ENCODE measurements at regions not wholly inside any gene's neighbourhood (a gene's known extent, or its start where the extent isn't known, plus 50 kb on each side); places are given as distances from the start of the nearest gene placed in this dataset.
"Not testable (repeated sequence)": the region's sequence is repeated elsewhere in the genome, so short reads cannot be mapped to it uniquely, and the experiment has no call there.

DNA sequence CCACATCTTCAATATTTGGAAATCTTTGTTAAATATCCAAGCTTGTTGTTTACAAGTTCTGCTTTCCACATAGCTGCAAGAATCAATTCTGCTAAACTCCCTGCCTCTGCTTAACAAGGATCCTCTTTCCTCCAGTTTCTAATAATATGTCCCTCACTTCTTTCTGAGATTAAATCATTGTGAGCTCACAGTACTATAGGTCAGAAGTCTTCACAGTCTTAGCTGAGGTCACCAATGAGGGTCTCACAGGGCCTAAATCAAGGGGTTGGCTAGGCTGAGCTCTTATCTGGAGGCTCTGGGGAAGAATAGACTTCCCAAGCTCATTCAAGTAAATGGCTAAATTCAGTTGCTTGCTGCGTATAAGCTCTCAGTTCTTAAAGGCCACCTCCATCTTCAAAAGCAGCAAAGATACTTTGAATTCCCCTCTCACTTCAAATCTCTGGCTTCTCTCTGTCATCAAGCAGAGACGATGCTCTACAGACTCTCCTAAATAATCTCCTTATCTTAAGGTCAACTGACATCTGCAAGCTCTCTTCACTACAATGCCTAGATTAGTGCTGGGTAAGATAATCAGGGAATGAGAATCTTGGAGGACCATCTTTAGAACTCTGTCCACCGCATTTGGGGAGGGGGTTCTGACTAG lies 175.3 kb downstream of the PLPPR4 start:
- no peaks in the 10 kb centered on the region for H3K27me3 ChIP-seq
- WGBS (ENCODE audit: low lambda C conversion rate, missing lambda C conversion rate): 37% methylated on average over 3 of the region's 3 CpGs
- no peak overlapping the region for H3K4me2 ChIP-seq
- no peaks in the 10 kb centered on the region for H4K20me1 ChIP-seq (ENCODE audit: insufficient read depth, poor library complexity, severe bottlenecking)
- no peaks in the 10 kb centered on the region for H3K9me3 ChIP-seq (ENCODE audit: low read depth)
- no peak overlapping the region for H2AFZ ChIP-seq
- H3K9me2 ChIP-seq (replicated peaks; ENCODE audit: insufficient read depth): no peaks in the 10 kb centered on the region
- H3K79me2 ChIP-seq: no peaks in the 10 kb centered on the region
- TF ChIP-seq EZH2phosphoT487 (IDR thresholded peaks at IDR 0.05; ENCODE audit: low read depth, severe bottlenecking, unreplicated experiment): no peak
- TF ChIP-seq, protein P1, sequence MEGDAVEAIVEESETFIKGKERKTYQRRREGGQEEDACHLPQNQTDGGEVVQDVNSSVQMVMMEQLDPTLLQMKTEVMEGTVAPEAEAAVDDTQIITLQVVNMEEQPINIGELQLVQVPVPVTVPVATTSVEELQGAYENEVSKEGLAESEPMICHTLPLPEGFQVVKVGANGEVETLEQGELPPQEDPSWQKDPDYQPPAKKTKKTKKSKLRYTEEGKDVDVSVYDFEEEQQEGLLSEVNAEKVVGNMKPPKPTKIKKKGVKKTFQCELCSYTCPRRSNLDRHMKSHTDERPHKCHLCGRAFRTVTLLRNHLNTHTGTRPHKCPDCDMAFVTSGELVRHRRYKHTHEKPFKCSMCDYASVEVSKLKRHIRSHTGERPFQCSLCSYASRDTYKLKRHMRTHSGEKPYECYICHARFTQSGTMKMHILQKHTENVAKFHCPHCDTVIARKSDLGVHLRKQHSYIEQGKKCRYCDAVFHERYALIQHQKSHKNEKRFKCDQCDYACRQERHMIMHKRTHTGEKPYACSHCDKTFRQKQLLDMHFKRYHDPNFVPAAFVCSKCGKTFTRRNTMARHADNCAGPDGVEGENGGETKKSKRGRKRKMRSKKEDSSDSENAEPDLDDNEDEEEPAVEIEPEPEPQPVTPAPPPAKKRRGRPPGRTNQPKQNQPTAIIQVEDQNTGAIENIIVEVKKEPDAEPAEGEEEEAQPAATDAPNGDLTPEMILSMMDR (IDR thresholded peaks at IDR 0.05; ENCODE audit: poor library complexity): no peak
- TF ChIP-seq EZH2 (IDR thresholded peaks at IDR 0.05; ENCODE audit: borderline replicate concordance): no peak
- no peak for DNase-seq (ENCODE audit: low spot score)
- H3K27ac ChIP-seq: no peak overlapping the region
- no peaks in the 10 kb centered on the region for H3K36me3 ChIP-seq (replicated peaks; ENCODE audit: insufficient read depth, low read depth)
- H3K4me3 ChIP-seq: no peak overlapping the region
- no peaks in the 10 kb centered on the region for H3K4me1 ChIP-seq (ENCODE audit: insufficient read depth)

DNA sequence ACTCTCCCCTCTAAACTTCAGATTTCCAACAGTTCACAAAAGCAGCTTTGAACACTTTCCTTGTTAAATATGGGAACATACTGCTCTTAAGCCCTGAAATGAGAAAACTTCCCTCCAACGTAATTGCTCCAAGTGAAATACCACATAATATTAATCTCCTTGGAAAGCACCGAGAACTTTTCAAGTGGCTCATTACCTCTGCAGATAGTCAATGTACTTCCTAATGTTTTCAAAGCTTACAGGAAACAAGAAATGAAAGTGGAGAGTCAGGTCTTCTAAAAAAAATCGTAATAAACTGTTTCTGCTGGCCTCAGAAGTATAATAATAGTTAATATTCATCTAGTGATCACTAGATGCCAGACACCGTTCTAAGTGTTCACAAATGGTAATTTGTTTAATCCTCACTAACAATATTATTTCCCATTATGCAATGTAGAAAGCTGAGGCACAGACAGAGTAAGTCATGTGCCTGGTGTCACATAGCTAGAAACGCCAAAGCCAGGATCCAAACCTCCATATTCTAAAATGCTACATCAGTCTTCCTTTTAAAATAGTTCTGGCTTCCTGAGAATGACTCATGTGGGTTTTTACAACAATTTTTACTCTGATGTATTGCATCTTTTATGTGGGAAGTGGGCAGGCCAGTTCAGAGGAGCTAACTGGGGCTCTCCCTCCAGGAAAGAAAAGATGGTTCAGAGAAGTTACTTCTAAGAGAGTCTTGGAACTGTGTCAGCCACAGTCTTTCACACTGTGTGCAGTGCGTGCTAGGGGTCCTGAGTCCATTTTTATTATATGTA lies 177.2 kb downstream of the PLPPR4 start:
- no peak overlapping the region for H2AFZ ChIP-seq

GRCh38 chr1:99444211-99444927 lies 180.1 kb downstream of the PLPPR4 start:
- H3K9me2 ChIP-seq (replicated peaks; ENCODE audit: insufficient read depth); H3K4me2 ChIP-seq; H3K27ac ChIP-seq; H3K4me3 ChIP-seq; DNase-seq (ENCODE audit: low spot score); H3K36me3 ChIP-seq (replicated peaks; ENCODE audit: insufficient read depth, low read depth); H4K20me1 ChIP-seq (ENCODE audit: insufficient read depth, poor library complexity, severe bottlenecking); H3K79me2 ChIP-seq; H2AFZ ChIP-seq; H3K9me3 ChIP-seq (ENCODE audit: low read depth); H3K27me3 ChIP-seq; H3K4me1 ChIP-seq (ENCODE audit: insufficient read depth): not testable (repeated sequence)
- WGBS (ENCODE audit: low lambda C conversion rate, missing lambda C conversion rate): 77% methylated on average over 6 of the region's 6 CpGs

More for the DNA sequence above, 177.2 kb downstream of the PLPPR4 start:
- Histone ChIP-seq H4K20me1 (ENCODE audit: insufficient read depth, poor library complexity, severe bottlenecking) (no peaks in the 10 kb centered on the region), H3K79me2 (no peaks in the 10 kb centered on the region), H3K36me3 (replicated peaks; ENCODE audit: insufficient read depth, low read depth) (no peaks in the 10 kb centered on the region), H3K27ac (peak overlapping the region; percentile 10), H3K4me2 (no peak overlapping the region), H3K27me3 (no peaks in the 10 kb centered on the region), H3K4me1 (ENCODE audit: insufficient read depth) (no peaks in the 10 kb centered on the region), H3K9me2 (replicated peaks; ENCODE audit: insufficient read depth) (no peaks in the 10 kb centered on the region), H3K9me3 (ENCODE audit: low read depth) (no peaks in the 10 kb centered on the region), H3K4me3 (no peak overlapping the region)
- TF ChIP-seq, protein P1 (IDR thresholded peaks at IDR 0.05; ENCODE audit: poor library complexity): no peak
- TF ChIP-seq EZH2phosphoT487 (IDR thresholded peaks at IDR 0.05; ENCODE audit: low read depth, severe bottlenecking, unreplicated experiment) (no peak), EZH2 (IDR thresholded peaks at IDR 0.05; ENCODE audit: borderline replicate concordance) (no peak)
- WGBS (ENCODE audit: low lambda C conversion rate, missing lambda C conversion rate): 55% methylated on average over 6 of the region's 6 CpGs
- peak; percentile 13 for DNase-seq (ENCODE audit: low spot score)

DNA sequence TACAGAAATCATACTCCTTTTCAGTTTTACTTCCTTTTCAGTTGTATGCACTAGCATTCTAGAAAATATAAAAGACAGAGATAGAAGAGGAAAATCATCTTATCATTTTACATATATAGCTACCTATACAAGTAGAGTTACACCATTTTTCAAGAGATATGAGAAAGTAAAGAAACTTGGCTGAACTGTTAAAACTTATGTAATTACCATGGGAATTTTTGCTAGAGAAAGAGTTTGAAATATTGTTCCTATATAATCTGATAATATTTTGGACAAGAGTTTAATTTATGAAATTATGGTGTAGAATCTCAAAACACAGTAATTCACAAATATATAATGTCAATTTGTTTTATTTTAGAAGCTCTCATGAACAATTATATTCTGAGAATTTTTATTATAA lies 180.8 kb downstream of the PLPPR4 start:
- no peaks in the 10 kb centered on the region for H3K27me3 ChIP-seq
- no peak overlapping the region for H2AFZ ChIP-seq
- no peaks in the 10 kb centered on the region for H3K36me3 ChIP-seq (replicated peaks; ENCODE audit: insufficient read depth, low read depth)
- no peak for DNase-seq (ENCODE audit: low spot score)
- TF ChIP-seq EZH2phosphoT487 (IDR thresholded peaks at IDR 0.05; ENCODE audit: low read depth, severe bottlenecking, unreplicated experiment) (no peak), EZH2 (IDR thresholded peaks at IDR 0.05; ENCODE audit: borderline replicate concordance) (no peak)
- TF ChIP-seq, protein P1 (IDR thresholded peaks at IDR 0.05; ENCODE audit: poor library complexity): no peak
- H3K79me2 ChIP-seq: no peaks in the 10 kb centered on the region
- no peaks in the 10 kb centered on the region for H4K20me1 ChIP-seq (ENCODE audit: insufficient read depth, poor library complexity, severe bottlenecking)
- no peaks in the 10 kb centered on the region for H3K4me1 ChIP-seq (ENCODE audit: insufficient read depth)
- no peak overlapping the region for H3K4me2 ChIP-seq
- no peak overlapping the region for H3K4me3 ChIP-seq
- H3K9me2 ChIP-seq (replicated peaks; ENCODE audit: insufficient read depth): no peaks in the 10 kb centered on the region
- H3K9me3 ChIP-seq (ENCODE audit: low read depth): no peaks in the 10 kb centered on the region
- no peak overlapping the region for H3K27ac ChIP-seq
